ENCODE measurements at regions not wholly inside any gene's neighbourhood (a gene's known extent, or its start where the extent isn't known, plus 50 kb on each side); places are given as distances from the start of the nearest gene placed in this dataset.

- H3K4me2 ChIP-seq (ENCODE audit: low read length), result no peak overlapping the region
- CTCF ChIA-PET (ENCODE audit: unreplicated experiment), result no interaction called here
- H2AFZ ChIP-seq (ENCODE audit: low read length), result no peak overlapping the region
- no peaks in the 10 kb centered on the region for H4K20me1 ChIP-seq (ENCODE audit: insufficient read depth, low read length)
- BruUV-seq (replicated peaks), result no TSS peak
- H3K4me3 ChIP-seq (ENCODE audit: low read depth, low read length, poor library complexity, severe bottlenecking), result no peak overlapping the region
- no peaks in the 10 kb centered on the region for H3K9me3 ChIP-seq (ENCODE audit: low read length)
- no peak for TF ChIP-seq EZH2phosphoT487 (IDR thresholded peaks at IDR 0.05; ENCODE audit: borderline replicate concordance, low read depth, low read length)
- no peaks in the 10 kb centered on the region for H3K9me2 ChIP-seq (ENCODE audit: insufficient read depth, low read length)
- H3K4me1 ChIP-seq (ENCODE audit: insufficient read depth, low read length, poor library complexity, severe bottlenecking), result no peaks in the 10 kb centered on the region
- no peaks in the 10 kb centered on the region for H3K36me3 ChIP-seq (ENCODE audit: insufficient read depth, low read length)
- no peak overlapping the region for H3K27ac ChIP-seq (ENCODE audit: low read depth, low read length, poor library complexity, severe bottlenecking)
- POLR2A ChIA-PET, result no interaction called here
- intact Hi-C loops (cut with micrococcal nuclease; ENCODE audit: unreplicated experiment), result loop anchor here (5.0 kb wide), 1 partner anchor 117 kb away; no protein-coding TSS in a partner anchor
- DNase-seq (ENCODE audit: low spot score), result no peak
- H3K79me2 ChIP-seq (ENCODE audit: insufficient read depth, low read depth, low read length), result no peaks in the 10 kb centered on the region
These were observed 182.7 kb upstream of the HNRNPA3 start for GRCh38 chr2:177029901-177030300.

GRCh38 chr2:177030451-177031105 lies 182.0 kb upstream of the HNRNPA3 start:
- H3K4me1 ChIP-seq (ENCODE audit: insufficient read depth, low read length, poor library complexity, severe bottlenecking), result no peaks in the 10 kb centered on the region
- H4K20me1 ChIP-seq (ENCODE audit: insufficient read depth, low read length), result no peaks in the 10 kb centered on the region
- TF ChIP-seq EZH2phosphoT487 (IDR thresholded peaks at IDR 0.05; ENCODE audit: borderline replicate concordance, low read depth, low read length) (no peak), CTCF (conservative IDR thresholded peaks at IDR 0.05; ENCODE audit: low read length) (no peak)
- no peak overlapping the region for H3K27ac ChIP-seq (ENCODE audit: low read depth, low read length, poor library complexity, severe bottlenecking)
- no peaks in the 10 kb centered on the region for H3K9me2 ChIP-seq (ENCODE audit: insufficient read depth, low read length)
- H3K9me3 ChIP-seq (ENCODE audit: low read length), result no peaks in the 10 kb centered on the region
- intact Hi-C loops (cut with micrococcal nuclease; ENCODE audit: unreplicated experiment), result no loop called here
- POLR2A ChIA-PET, result no interaction called here
- CTCF ChIA-PET (ENCODE audit: unreplicated experiment), result no interaction called here
- BruUV-seq (replicated peaks), result no TSS peak
- no peak overlapping the region for H2AFZ ChIP-seq (ENCODE audit: low read length)
- H3K4me2 ChIP-seq (ENCODE audit: low read length), result no peak overlapping the region
- H3K79me2 ChIP-seq (ENCODE audit: insufficient read depth, low read depth, low read length), result no peaks in the 10 kb centered on the region
- H3K4me3 ChIP-seq (ENCODE audit: low read depth, low read length, poor library complexity, severe bottlenecking), result no peak overlapping the region
- DNase-seq (ENCODE audit: low spot score), result no peak
- H3K36me3 ChIP-seq (ENCODE audit: insufficient read depth, low read length), result no peaks in the 10 kb centered on the region

- Histone ChIP-seq H3K4me3 (ENCODE audit: low read depth, low read length, poor library complexity, severe bottlenecking) (no peak overlapping the region), H4K20me1 (ENCODE audit: insufficient read depth, low read length) (no peaks in the 10 kb centered on the region), H2AFZ (ENCODE audit: low read length) (no peak overlapping the region), H3K4me1 (ENCODE audit: insufficient read depth, low read length, poor library complexity, severe bottlenecking) (no peaks in the 10 kb centered on the region), H3K4me2 (ENCODE audit: low read length) (no peak overlapping the region), H3K9me2 (ENCODE audit: insufficient read depth, low read length) (no peaks in the 10 kb centered on the region), H3K27ac (ENCODE audit: low read depth, low read length, poor library complexity, severe bottlenecking) (no peak overlapping the region), H3K9me3 (ENCODE audit: low read length) (no peaks in the 10 kb centered on the region), H3K36me3 (ENCODE audit: insufficient read depth, low read length) (no peaks in the 10 kb centered on the region), H3K79me2 (ENCODE audit: insufficient read depth, low read depth, low read length) (no peaks in the 10 kb centered on the region)
- no TSS peak for BruUV-seq (replicated peaks)
- ChIA-PET CTCF (ENCODE audit: unreplicated experiment) (no interaction called here), POLR2A (no interaction called here)
- DNase-seq (ENCODE audit: low spot score), result no peak
- intact Hi-C loops (cut with micrococcal nuclease; ENCODE audit: unreplicated experiment), result no loop called here
- TF ChIP-seq CTCF (conservative IDR thresholded peaks at IDR 0.05; ENCODE audit: low read length) (no peak), EZH2phosphoT487 (IDR thresholded peaks at IDR 0.05; ENCODE audit: borderline replicate concordance, low read depth, low read length) (no peak)
These were observed 181.0 kb upstream of the HNRNPA3 start for GRCh38 chr2:177031438-177032180.
